Endothelial cell of hepatic sinusoid (primary cell): ENCODE measurements at regions not wholly inside any gene's neighbourhood (a gene's known extent, or its start where the extent isn't known, plus 50 kb on each side); places are given as distances from the start of the nearest gene placed in this dataset.

ENCODE experiments used
- in situ Hi-C: cut with HindIII; loops from 2 replicates; pipeline ENCODE4 v1.10.0; 2017; ENCODE audit warnings: low sequenced_read_pairs

- in situ Hi-C loops = no loop called here
Observed at GRCh38 chr2:117486081-117486480, 328.4 kb upstream of the DDX18 start.

DNA sequence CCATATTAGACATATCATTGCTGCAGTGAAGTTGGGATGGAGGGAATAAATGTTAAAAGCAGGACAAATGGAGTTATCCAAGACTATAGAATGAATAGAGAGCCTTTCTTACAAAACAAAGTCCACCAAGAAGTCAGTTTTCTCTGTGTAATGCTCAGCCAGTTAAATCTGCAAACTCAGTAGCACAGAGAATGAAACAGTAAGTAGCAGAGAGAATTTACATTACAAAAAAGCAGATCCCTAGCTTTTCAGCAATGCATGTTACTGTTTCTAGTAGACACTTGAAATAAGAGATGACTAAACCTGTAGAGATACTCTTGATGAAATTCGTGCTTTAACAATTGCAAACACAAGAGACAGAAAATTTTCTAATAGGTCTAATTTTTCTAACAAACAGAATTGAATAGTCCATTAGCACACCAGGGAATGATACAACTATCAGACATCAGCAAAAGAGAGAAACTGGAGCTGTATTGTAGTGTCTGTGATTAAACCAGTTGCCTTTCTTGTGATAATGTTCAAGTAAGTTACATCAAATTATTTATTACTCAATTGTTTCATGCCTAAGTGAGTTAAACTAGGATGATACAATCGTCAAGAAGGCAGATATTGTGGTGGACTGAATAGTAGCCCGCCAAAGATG is 322.2 kb upstream of the DDX18 start:
- in situ Hi-C loops = no loop called here

GRCh38 chr2:117500721-117501120 is 313.8 kb upstream of the DDX18 start:
- in situ Hi-C loops = no loop called here

DNA sequence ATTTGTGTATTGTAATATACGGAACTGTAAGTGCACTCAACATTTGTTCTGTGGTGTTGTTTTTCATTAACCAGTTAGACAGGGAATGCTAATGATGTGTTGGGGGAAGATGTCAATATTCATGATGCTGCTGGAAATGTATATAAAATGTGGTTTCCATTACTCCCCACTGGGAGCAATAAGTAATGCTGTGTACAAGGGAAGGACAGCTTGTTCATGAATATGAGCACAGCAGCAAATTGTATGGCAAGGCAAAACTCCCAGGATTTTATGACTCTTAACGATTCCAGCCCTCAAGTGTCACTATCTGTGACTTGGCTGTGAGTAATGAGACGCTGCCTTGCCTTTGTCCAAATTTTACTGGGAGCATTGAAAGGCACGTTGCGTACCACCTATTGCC is 312.4 kb upstream of the DDX18 start:
- in situ Hi-C loops = no loop called here

DNA sequence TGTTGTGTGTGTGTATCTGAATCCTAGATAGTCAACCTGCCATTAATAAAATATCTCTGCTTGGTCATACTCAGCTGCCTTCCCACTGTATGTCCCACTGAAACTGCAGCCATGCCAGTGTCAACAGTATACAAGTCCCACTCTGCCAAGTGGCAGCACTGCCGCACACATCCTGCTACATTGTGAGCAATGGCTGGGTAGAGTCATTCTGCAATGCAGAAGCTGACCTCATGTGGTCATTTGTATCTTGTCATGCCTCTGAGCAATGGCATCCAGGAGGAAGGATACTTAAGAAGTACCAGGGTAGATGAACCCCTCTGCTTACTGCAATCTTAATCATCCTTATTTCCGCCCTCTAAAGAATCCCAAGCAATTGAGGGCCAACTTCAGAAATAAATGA is 302.2 kb upstream of the DDX18 start:
- in situ Hi-C loops = no loop called here

GRCh38 chr2:117514371-117514770 is 300.1 kb upstream of the DDX18 start:
- in situ Hi-C loops = no loop called here

DNA sequence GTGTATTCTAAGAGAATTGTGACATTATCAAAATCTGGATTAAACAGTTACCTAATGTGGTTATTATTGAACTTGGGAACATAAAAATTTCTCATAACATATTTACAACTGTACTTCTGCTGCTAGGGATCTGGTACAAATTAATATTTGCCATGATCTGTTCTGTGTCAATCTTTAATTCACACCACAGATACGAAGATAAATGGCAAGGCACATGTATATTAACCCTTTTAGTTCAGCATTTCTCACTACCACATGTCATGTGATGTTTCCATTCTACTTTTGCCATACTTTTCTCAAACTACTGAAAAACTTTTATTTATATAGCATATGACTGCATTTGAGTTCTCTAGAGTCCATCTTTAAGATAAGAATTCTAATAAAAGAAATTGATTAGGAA is 295.3 kb upstream of the DDX18 start:
- in situ Hi-C loops = no loop called here

DNA sequence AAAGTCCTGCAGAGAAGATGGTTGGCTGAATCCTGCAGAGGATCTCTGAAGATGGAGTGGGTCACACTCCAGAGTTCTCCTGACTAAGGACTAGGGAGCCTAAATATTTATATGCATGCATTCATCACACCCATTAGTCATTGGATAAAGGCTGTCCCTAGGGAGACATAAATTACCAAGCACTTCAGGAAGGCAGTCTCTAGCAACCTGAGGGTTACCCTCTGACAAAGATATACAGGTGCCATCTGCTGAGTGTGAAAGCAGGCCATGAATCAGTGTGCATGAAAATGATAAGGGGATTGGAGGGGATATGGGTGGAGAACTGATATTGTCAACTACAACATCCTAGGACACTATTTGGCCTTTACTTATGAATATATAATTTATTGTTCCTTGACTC is 294.8 kb upstream of the DDX18 start:
- in situ Hi-C loops = no loop called here

DNA sequence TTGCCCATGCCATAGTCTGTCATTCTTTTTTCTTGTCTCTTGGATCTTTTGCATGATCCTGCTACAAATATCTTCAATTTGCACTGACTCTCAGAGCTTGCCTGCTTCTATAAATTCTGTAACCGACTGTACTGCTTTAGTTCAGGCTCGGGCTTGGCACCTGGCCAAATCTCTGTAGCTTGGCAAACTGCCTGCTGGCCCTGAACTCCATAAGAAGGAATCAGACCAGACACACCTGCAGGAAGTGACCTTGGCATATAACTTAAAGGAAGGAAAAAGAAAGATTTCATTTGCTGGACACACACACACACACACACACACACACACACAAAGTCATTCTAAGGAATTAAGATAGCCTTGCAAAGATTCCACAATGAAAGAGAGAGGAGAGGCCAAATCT is 291.2 kb upstream of the DDX18 start:
- in situ Hi-C loops = no loop called here

DNA sequence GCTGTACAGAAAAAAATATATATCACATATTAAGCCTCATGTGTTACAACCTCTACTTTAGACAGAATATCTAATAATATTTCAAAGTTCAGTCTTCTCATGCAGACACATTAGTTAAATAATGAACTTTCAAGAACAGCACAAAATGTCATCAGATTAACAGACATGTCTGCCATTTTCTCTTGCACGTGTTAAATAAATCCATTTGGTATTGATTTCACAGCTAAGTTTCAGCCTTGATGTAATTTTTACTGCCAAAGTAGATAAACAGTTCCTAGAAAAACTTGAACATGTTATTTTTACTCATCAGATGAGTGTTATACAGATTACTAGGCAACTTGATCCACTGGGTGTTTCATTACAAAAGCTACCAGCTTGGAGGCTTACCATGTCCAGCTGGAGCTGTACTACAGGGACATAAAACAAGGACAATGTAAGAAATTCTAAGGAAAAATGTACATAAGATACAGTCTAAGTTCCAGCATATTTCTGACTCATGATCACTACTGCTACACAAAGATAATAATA is 290.7 kb upstream of the DDX18 start:
- in situ Hi-C loops = no loop called here

DNA sequence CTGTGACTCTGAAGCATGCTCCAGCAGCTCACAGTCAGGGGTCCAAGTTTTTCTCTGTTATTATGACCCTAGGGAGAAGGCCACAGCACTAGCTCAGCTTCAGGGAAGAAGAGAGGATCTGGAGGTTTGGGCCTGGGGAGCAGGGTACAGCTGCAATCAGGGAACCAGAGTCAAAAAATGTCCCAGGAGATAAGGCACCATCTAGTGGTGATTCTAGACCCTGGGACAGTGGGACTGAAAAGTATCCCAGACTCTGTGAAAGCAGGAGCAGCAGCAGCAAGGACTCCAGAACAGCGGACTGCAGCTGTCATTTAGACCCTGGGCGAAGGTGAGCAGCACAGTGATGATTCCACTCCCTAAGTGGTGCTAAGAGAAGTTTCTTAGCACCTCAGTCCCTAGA is 278.4 kb upstream of the DDX18 start:
- in situ Hi-C loops = no loop called here

DNA sequence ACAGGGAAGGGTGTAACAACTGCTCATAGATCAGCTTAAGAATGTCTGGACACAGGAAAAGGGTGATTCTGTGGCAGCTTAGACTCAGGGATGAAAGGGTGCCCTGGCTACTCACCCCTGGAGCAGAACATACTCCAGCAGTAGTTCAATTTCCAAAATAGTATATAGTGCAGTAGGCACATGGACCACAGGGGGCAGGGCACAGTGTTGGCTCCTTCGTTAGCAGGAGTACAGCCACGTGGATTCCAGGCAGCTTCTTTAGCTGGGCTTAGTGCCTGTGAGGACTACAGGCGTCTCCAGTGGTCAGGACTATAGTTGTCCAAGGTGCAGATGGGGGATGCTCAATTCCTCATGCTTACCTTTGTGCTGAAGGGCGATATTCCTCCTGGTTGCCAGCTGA is 277.5 kb upstream of the DDX18 start:
- in situ Hi-C loops = no loop called here

DNA sequence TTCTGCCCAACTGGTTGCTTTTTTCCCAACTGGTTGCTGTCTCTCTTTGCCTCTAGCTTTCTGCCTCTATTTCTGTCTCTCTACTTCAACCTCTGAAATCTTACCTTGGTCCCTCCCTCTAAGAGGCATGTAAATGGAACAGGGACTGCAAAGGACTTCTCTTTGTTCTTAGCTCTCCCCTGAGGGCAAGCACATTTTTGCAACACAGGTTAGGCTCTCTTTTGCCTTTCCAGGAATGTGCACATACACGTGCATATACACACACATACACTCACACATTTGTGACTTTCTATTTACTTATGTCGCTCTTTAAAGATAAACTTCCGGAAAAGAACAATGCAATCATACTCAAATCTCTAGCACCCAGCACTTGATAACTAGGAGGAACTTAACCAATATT is 262.6 kb upstream of the DDX18 start:
- in situ Hi-C loops = no loop called here

DNA sequence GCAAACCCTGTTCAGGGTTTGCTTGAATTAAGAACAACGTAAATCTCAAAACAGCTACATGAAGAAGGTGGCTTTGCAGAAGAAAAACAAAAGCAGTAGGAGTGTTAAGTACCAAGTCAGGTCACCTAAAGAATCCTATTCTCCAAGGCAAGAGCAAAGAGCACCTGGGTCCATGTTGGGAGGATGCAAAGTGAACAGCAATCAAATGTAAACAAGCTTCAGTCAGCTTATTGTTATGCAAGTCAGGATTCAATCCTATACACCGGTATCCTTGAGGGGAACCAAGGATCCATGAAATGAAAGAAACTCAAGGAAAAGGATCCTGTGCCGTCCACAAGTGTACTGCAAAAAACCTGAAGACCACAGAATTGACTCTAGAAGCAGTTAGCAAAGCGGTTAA is 261.0 kb upstream of the DDX18 start:
- in situ Hi-C loops = no loop called here

DNA sequence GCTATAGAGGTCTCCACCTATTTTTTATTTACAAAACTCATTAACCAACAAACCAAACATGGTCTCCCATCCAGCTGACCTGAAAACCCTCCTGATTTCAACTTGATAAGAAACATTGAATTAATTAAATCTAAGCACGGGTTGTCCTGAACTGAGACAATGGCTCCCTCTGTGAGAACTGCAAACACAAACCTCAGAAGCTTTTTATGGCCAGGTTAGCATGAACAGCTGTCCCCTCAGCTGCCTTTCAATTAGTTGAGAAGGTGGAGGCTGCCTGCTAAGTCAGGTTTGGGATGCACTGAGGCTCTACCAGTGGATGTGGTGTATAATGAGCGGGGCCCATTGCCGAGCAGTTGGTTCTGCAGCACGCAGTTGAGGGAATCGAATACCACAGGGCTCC is 258.5 kb upstream of the DDX18 start:
- in situ Hi-C loops = no loop called here

DNA sequence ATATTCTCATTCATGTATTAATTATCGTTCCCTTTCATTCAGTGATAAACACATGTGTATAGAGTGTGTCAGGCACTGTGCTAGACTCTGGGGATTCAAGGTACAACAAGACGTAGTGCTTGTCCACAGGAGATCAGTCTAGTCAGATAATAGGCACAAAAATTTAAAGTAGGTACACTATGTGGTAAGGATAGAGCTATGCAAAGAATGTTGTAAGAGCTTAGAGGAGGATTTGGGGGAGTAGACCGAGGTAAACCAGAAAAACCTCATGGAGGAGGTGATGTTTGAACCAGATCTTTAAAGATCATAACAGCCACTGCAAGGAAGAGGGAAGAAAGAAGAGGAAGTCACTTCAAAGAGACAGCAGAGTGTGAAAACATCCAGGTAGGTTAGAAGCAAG is 256.9 kb upstream of the DDX18 start:
- in situ Hi-C loops = no loop called here

GRCh38 chr2:117562654-117563053 is 251.8 kb upstream of the DDX18 start:
- in situ Hi-C loops = no loop called here

GRCh38 chr2:117571590-117572349 is 242.7 kb upstream of the DDX18 start:
- in situ Hi-C loops = no loop called here

GRCh38 chr2:117587310-117587709 is 227.2 kb upstream of the DDX18 start:
- in situ Hi-C loops = no loop called here

DNA sequence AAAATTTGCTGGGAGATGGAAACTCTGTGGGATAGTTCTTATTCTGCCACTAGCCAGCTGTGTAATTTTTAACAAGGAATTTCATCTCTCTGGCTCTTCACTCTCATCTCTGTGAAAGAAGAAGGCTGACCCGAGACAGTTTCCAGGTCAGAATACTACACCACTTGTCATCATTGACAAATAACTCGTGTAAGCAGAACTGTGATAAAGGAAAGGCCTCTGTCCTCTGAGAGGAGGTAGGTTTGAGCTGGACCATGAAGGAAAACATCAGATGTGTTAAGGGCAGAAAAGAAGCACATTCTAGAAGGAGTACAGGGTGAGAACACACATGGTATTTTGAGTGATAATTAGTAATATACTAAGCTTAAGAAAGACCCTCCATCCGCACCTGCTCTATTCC is 211.4 kb upstream of the DDX18 start:
- in situ Hi-C loops = no loop called here

GRCh38 chr2:117603567-117603966 is 210.9 kb upstream of the DDX18 start:
- in situ Hi-C loops = no loop called here

GRCh38 chr2:117607202-117607601 is 207.3 kb upstream of the DDX18 start:
- in situ Hi-C loops = no loop called here

DNA sequence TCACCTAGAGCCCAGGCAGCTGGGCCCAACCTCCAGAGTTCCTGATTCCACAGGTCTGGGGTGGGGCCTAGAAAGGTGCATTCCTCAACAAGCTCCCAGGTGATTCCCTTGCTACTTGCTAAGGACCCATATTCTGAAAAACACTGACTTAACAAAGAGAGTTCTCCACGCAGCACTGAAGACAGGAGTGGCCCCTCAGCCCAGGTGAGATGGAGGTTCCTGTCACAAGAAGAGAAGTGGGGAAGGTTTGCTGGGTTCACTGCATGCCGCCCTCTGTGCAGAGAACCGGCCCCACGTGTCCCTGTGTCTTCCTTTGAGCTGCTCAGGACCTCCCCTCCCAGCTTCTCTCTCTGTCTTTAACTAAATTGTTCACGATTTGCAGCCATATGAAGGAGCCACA is 201.4 kb upstream of the DDX18 start:
- in situ Hi-C loops = no loop called here
